ENCODE measurements at regions not wholly inside any gene's neighbourhood (a gene's known extent, or its start where the extent isn't known, plus 50 kb on each side); places are given as distances from the start of the nearest gene placed in this dataset.

GRCh38 chr6:137549106-137549505 lies 54.9 kb upstream of the OLIG3 start:
- DNase-seq (ENCODE audit: low spot score): no peak
- Histone ChIP-seq H3K4me2 (no peak overlapping the region), H2AFZ (replicated peaks) (no peak overlapping the region), H3K9ac (no peak overlapping the region), H3K9me3 (ENCODE audit: low read depth) (no peaks in the 10 kb centered on the region), H3K36me3 (no peaks in the 10 kb centered on the region), H4K20me1 (ENCODE audit: low read depth) (no peaks in the 10 kb centered on the region), H3K27ac (no peak overlapping the region), H3K79me2 (ENCODE audit: low read depth) (no peaks in the 10 kb centered on the region), H3F3A (ENCODE audit: low read depth) (no peaks in the 10 kb centered on the region), H3K4me3 (no peak overlapping the region), H3K4me1 (peaks cover 38% of the 10 kb centered on the region), H3K27me3 (no peaks in the 10 kb centered on the region)
- Mint-ChIP-seq H3K27ac (peak overlapping the region; percentile 10), H3K4me3 (no peak overlapping the region), H3K36me3 (no peaks in the 10 kb centered on the region), H3K9me3 (peaks cover under 1% of the 10 kb centered on the region), H3K4me1 (peaks cover 32% of the 10 kb centered on the region), H3K27me3 (ENCODE audit: insufficient read depth, low read depth) (peaks cover 7% of the 10 kb centered on the region)
- TF ChIP-seq CTCF (IDR thresholded peaks at IDR 0.05): no peak
- no peak for TF ChIP-seq EZH2phosphoT487 (IDR thresholded peaks at IDR 0.05)
- no peak for TF ChIP-seq EZH2 (IDR thresholded peaks at IDR 0.05)

GRCh38 chr6:137550535-137550934 lies 56.3 kb upstream of the OLIG3 start:
- Histone ChIP-seq H3K4me2 (peak overlapping the region; percentile 27), H3K27ac (no peak overlapping the region)
- no peak overlapping the region for H3K4me3 Mint-ChIP-seq

GRCh38 chr6:137552146-137552545 lies 58.0 kb upstream of the OLIG3 start:
- Histone ChIP-seq H3K27me3 (no peaks in the 10 kb centered on the region), H3K9me3 (ENCODE audit: low read depth) (no peaks in the 10 kb centered on the region), H3K36me3 (no peaks in the 10 kb centered on the region), H3K4me1 (peaks cover 26% of the 10 kb centered on the region), H3K9ac (no peak overlapping the region), H3K27ac (no peak overlapping the region), H3F3A (ENCODE audit: low read depth) (no peaks in the 10 kb centered on the region), H3K4me3 (no peak overlapping the region), H2AFZ (replicated peaks) (no peak overlapping the region), H3K4me2 (no peak overlapping the region), H3K79me2 (ENCODE audit: low read depth) (no peaks in the 10 kb centered on the region), H4K20me1 (ENCODE audit: low read depth) (no peaks in the 10 kb centered on the region)
- no peak for DNase-seq (ENCODE audit: low spot score)
- Mint-ChIP-seq H3K27ac (no peak overlapping the region), H3K36me3 (no peaks in the 10 kb centered on the region), H3K4me3 (no peak overlapping the region), H3K27me3 (ENCODE audit: insufficient read depth, low read depth) (peaks cover 5% of the 10 kb centered on the region), H3K9me3 (peaks cover 7% of the 10 kb centered on the region), H3K4me1 (peaks cover 22% of the 10 kb centered on the region)
- TF ChIP-seq CTCF (IDR thresholded peaks at IDR 0.05): no peak
- no peak for TF ChIP-seq EZH2phosphoT487 (IDR thresholded peaks at IDR 0.05)

More at GRCh38 chr6:137550535-137550934, 56.3 kb upstream of the OLIG3 start:
- Histone ChIP-seq H4K20me1 (ENCODE audit: low read depth) (no peaks in the 10 kb centered on the region), H2AFZ (replicated peaks) (no peak overlapping the region), H3K9ac (no peak overlapping the region), H3K36me3 (no peaks in the 10 kb centered on the region), H3K79me2 (ENCODE audit: low read depth) (no peaks in the 10 kb centered on the region), H3K9me3 (ENCODE audit: low read depth) (no peaks in the 10 kb centered on the region), H3F3A (ENCODE audit: low read depth) (no peaks in the 10 kb centered on the region), H3K27me3 (no peaks in the 10 kb centered on the region), H3K4me1 (peaks cover 38% of the 10 kb centered on the region), H3K4me3 (no peak overlapping the region)
- Mint-ChIP-seq H3K9me3 (peaks cover 7% of the 10 kb centered on the region), H3K27me3 (ENCODE audit: insufficient read depth, low read depth) (peaks cover 5% of the 10 kb centered on the region), H3K27ac (no peak overlapping the region), H3K36me3 (no peaks in the 10 kb centered on the region), H3K4me1 (peaks cover 32% of the 10 kb centered on the region)
- no peak for TF ChIP-seq EZH2 (IDR thresholded peaks at IDR 0.05)
- peak; percentile 42 for DNase-seq (ENCODE audit: low spot score)

- Histone ChIP-seq H3K36me3 (no peaks in the 10 kb centered on the region), H3F3A (ENCODE audit: low read depth) (no peaks in the 10 kb centered on the region), H3K79me2 (ENCODE audit: low read depth) (no peaks in the 10 kb centered on the region), H3K27me3 (no peaks in the 10 kb centered on the region), H3K4me2 (no peak overlapping the region), H3K9ac (no peak overlapping the region), H2AFZ (replicated peaks) (no peak overlapping the region), H3K9me3 (ENCODE audit: low read depth) (no peaks in the 10 kb centered on the region), H4K20me1 (ENCODE audit: low read depth) (no peaks in the 10 kb centered on the region), H3K27ac (no peak overlapping the region), H3K4me1 (peaks cover 20% of the 10 kb centered on the region), H3K4me3 (no peak overlapping the region)
- Mint-ChIP-seq H3K27ac (no peak overlapping the region), H3K4me3 (no peak overlapping the region), H3K27me3 (ENCODE audit: insufficient read depth, low read depth) (peaks cover 5% of the 10 kb centered on the region), H3K4me1 (peaks cover 18% of the 10 kb centered on the region), H3K9me3 (peaks cover 7% of the 10 kb centered on the region), H3K36me3 (no peaks in the 10 kb centered on the region)
- TF ChIP-seq EZH2 (IDR thresholded peaks at IDR 0.05) (no peak), CTCF (IDR thresholded peaks at IDR 0.05) (no peak), EZH2phosphoT487 (IDR thresholded peaks at IDR 0.05) (no peak)
- DNase-seq (ENCODE audit: low spot score): no peak
Measured at GRCh38 chr6:137552809-137553208, 58.6 kb upstream of the OLIG3 start.

Data from neural progenitor cell (in vitro differentiated cells).